ENCODE measurements at regions not wholly inside any gene's neighbourhood (a gene's known extent, or its start where the extent isn't known, plus 50 kb on each side); places are given as distances from the start of the nearest gene placed in this dataset.
A peak's percentile ranks its signal among the peaks of the same experiment; 100 is the strongest.

DNA sequence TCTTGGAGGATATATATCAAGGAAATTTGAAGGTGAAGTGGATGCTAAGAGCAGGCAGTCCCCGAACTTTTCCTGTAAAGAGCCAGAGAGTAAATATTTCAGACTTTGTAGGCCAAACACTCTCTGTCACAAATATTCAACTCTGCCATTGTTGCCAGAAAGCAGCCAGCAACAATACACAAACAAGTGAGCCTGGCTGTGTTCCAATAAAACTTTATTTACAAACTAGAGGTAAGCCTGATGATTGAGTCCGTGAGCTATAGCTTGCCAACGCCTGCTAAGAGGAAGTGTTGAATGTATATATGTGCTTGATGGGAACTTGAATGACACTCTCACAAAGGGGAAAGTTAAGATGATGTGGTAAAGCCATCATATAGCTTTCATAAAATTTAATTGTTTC lies 166.0 kb upstream of the PLN start:
- in situ Hi-C loops (cut with HindIII; ENCODE audit: low pct_ligation_motif_present, low sequenced_read_pairs), result no loop called here
- Histone ChIP-seq H3K27ac (no peak overlapping the region), H3K4me3 (ENCODE audit: low read depth, low read length) (no peak overlapping the region), H3K27me3 (replicated peaks) (no peaks in the 10 kb centered on the region), H3K36me3 (replicated peaks) (no peaks in the 10 kb centered on the region)
- DNase-seq, result no peak
- TF ChIP-seq, protein P1, sequence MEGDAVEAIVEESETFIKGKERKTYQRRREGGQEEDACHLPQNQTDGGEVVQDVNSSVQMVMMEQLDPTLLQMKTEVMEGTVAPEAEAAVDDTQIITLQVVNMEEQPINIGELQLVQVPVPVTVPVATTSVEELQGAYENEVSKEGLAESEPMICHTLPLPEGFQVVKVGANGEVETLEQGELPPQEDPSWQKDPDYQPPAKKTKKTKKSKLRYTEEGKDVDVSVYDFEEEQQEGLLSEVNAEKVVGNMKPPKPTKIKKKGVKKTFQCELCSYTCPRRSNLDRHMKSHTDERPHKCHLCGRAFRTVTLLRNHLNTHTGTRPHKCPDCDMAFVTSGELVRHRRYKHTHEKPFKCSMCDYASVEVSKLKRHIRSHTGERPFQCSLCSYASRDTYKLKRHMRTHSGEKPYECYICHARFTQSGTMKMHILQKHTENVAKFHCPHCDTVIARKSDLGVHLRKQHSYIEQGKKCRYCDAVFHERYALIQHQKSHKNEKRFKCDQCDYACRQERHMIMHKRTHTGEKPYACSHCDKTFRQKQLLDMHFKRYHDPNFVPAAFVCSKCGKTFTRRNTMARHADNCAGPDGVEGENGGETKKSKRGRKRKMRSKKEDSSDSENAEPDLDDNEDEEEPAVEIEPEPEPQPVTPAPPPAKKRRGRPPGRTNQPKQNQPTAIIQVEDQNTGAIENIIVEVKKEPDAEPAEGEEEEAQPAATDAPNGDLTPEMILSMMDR (IDR thresholded peaks at IDR 0.05; ENCODE audit: low read depth, low read length, missing control alignments), result no peak

DNA sequence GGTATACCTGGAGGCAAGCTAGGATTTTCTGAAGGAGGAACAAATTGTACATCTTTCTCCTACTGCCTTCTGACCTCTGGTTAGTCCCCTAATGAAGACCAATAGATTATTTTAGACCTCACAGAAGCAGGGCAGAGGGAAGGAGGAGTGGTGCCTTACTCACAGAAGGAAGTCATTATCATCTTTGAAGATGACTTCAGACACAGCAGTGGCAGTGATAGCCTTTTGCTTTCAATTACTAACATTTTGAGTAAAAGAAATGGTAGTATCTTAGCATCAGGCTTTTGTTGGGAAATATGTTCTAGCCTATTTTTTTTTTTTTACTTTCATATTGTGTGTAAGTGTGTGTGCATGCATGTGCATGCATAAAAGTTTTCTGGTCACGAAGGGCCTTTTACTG lies 164.2 kb upstream of the PLN start:
- TF ChIP-seq, protein P1 (IDR thresholded peaks at IDR 0.05; ENCODE audit: low read depth, low read length, missing control alignments), result no peak
- in situ Hi-C loops (cut with HindIII; ENCODE audit: low pct_ligation_motif_present, low sequenced_read_pairs), result no loop called here
- H3K4me3 ChIP-seq (ENCODE audit: low read depth, low read length), result no peak overlapping the region
- no peaks in the 10 kb centered on the region for H3K27me3 ChIP-seq (replicated peaks)
- DNase-seq, result no peak
- no peak overlapping the region for H3K27ac ChIP-seq
- no peaks in the 10 kb centered on the region for H3K36me3 ChIP-seq (replicated peaks)

DNA sequence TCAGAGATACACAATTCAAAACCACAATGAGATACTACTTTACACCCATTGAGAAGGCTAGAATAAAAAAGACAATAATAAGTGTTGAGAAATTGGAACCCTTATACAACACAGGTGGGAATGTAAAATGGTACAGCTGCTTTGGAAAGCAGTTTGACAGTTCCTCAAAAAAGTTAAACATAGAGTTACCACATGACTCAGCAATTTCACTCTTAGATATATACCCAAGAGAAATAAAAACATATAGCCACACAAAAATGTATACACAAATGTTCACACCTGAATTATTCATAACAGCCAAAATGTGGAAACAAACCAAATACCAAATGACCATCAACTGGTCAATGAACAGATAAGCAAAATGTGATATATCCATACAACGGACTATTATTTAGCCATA lies 161.1 kb upstream of the PLN start:
- Histone ChIP-seq H3K4me3 (ENCODE audit: low read depth, low read length) (no peak overlapping the region), H3K27me3 (replicated peaks) (no peaks in the 10 kb centered on the region), H3K36me3 (replicated peaks) (no peaks in the 10 kb centered on the region), H3K27ac (no peak overlapping the region)
- TF ChIP-seq, protein P1 (IDR thresholded peaks at IDR 0.05; ENCODE audit: low read depth, low read length, missing control alignments), result no peak
- in situ Hi-C loops (cut with HindIII; ENCODE audit: low pct_ligation_motif_present, low sequenced_read_pairs), result no loop called here
- DNase-seq, result no peak

DNA sequence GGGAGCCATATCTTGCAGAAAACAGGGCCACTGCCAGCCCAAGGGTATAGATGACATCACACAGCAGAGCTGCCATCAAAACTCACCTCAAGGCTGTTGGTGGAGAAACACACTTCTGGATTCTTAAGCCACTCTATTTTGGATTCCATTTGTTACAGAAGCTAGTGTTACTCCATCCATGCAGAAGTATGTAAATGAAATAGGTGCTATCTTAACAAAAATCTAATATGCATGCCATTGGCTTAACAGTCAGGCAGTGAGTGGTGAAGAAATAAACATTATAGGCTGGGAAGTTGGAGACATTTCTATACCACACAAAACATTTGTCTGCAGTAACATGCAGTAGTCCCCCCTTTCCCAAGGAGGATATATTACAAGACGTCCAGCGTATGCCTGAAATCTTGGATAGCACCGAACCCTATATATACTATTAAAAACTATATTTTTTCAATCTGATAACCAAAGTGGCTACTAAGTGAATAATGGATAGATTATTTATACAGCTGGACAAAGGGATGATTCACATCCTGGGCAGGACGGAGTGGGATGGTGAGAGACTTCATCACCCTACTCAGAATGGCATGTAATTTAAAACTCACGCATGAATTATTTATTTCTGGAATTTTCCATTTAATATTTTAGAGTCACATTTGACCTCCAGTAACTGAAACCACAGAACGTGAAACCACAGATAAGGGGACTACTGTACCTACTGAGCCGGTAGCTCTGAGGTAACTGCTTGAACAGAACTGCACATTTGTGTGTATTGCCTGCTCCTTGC lies 160.0 kb upstream of the PLN start:
- no peaks in the 10 kb centered on the region for H3K27me3 ChIP-seq (replicated peaks)
- in situ Hi-C loops (cut with HindIII; ENCODE audit: low pct_ligation_motif_present, low sequenced_read_pairs), result no loop called here
- peak; percentile 95 for DNase-seq
- TF ChIP-seq, protein P1 (IDR thresholded peaks at IDR 0.05; ENCODE audit: low read depth, low read length, missing control alignments), result no peak
- H3K27ac ChIP-seq, result peak overlapping the region; percentile 26
- H3K36me3 ChIP-seq (replicated peaks), result no peaks in the 10 kb centered on the region
- H3K4me3 ChIP-seq (ENCODE audit: low read depth, low read length), result no peak overlapping the region

DNA sequence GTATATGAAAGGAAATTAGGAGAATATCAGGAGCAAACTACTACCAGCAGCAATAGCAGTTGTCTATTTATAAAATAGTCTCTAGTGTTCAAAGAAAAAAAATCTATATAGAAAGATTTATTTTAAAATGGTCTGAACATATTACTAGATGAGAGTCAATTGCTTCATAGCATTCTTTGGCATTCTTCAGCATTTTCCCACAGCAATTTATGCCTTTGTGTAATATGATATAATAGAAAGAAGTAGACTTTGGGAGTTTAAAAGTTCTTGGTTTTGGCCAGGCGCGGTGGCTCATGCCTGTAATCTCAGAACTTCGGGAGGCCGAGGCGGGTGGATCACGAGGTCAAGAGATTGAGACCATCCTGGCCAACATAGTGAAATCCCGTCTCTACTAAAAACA lies 157.0 kb upstream of the PLN start:
- in situ Hi-C loops (cut with HindIII; ENCODE audit: low pct_ligation_motif_present, low sequenced_read_pairs), result no loop called here
- DNase-seq, result peak; percentile 22

More for the DNA sequence above, 157.0 kb upstream of the PLN start:
- TF ChIP-seq, protein P1 (IDR thresholded peaks at IDR 0.05; ENCODE audit: low read depth, low read length, missing control alignments), result no peak
- Histone ChIP-seq H3K27me3 (replicated peaks) (no peaks in the 10 kb centered on the region), H3K36me3 (replicated peaks) (no peaks in the 10 kb centered on the region), H3K4me3 (ENCODE audit: low read depth, low read length) (no peak overlapping the region), H3K27ac (no peak overlapping the region)

Data from brain microvascular endothelial cell (primary cell).